Fibroblast of skin of abdomen (primary cell): ENCODE measurements at regions not wholly inside any gene's neighbourhood (a gene's known extent, or its start where the extent isn't known, plus 50 kb on each side); places are given as distances from the start of the nearest gene placed in this dataset.

ENCODE experiments used
- DNase-seq: peaks from one replicate; pipeline ENCODE4 v3.0.0-alpha.2; 2013

DNA sequence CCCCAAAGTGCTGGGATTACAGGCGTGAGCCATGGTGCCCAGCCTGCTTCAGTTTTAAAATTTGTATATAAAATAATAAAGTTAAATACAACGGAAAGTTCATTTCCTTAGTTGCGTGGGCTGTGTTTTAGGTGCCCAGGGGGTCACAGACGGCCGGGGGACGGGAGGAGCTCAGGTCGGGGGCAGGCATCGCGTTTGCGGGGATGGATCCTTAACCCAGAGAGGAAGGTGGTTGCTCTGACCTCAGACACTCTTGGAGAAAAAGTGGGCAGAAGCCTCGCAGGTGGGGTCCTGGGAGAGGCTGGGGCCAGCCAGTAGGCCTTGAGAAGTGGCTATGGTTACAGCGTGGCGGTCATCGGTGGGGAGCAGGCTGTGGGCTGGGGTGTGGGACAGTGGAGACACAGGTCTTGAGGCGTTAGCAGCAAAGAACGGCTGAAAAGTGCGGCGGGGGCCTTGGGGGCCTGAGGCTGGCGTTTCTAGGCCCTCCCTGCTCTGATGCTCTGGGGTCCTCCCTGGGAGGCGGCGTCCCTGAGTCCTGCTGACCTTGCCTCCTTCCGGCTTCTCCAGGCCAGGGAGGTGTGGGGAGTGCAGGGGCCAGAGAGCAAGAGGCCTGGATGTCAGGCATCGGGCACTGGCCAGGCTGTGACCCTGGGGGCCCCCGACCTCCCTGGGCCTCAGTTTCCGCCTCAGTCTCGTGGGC is 54.4 kb downstream of the UNCX start:
- no peak for DNase-seq

DNA sequence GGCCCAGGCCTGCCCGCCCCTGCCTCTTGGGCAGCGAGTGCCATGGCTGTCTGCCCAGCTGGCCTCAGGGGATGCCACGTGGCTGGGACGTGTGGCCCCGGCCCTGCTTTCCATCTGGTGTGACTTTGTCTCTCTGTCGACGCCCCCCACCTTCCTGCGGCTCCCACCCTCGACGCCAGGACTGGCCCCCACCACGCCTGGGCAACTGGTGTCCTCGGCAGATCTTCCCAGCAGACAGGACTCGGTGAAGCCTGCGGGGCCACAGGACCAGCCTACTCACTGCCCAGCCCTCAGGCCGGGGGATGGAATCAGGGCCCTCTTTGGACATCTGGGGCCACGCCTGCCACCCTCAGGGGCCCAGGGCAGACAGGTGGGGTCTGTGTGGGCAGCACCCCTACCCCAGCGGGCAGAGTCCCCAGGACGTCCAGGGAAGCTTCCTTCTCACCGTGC is 55.1 kb downstream of the UNCX start:
- no peak for DNase-seq

DNA sequence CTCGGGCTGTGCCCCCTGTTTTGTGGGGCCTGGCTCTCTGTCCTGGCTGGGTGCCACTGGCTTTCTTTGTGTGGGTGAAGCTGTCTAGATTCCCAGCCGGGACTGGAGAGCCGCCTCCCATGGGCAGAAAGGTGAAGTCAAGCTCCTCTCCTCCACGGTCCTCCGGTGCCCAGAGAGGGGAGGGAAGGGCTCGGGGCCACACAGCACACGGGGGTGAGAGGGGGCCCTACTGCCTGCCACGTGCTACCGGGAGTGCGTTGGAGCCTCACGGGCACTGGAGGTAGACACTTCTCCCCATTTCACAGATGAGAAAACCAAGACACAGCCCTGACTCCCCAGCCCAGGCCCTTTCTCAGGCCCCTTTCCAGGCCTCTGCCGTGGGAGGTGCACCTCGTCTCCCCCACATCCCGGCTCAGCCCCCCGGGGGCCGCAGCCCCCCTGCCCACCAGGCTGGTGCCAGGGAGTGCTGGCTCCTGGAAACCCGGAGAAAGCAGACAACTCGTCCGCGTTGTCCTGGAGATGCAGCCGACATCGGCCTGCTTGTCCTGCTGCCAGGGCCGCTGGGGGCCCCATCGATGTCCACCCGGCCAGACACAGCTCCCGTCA is 55.8 kb downstream of the UNCX start:
- no peak for DNase-seq

DNA sequence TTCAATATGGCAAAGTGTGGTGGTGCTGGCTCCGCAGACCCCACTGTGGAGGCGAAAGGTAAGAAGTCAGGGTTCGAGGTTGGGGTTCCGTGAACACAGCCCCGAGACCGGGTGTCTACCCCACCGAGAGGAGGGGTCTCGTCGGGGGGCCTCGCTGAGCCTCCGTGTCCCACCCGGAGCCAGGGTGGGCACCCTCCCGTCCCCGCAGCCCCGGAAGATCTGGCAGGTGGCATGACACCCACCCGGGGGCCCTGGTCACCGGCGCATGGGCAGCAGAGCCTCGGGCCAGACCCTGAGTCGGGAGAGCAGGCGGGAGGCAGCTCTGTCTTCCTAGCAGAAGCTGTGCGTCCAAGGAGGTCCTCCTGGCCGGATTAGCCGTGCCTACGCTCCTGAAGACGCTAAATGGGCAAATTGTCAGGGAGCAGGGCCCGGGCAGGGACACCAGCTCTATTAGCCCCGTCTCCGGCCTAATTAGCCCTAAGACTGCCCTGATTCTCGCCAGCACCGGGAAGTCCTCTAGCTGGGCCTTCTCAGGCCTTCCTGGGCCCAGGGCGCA is 56.4 kb downstream of the UNCX start:
- no peak for DNase-seq

DNA sequence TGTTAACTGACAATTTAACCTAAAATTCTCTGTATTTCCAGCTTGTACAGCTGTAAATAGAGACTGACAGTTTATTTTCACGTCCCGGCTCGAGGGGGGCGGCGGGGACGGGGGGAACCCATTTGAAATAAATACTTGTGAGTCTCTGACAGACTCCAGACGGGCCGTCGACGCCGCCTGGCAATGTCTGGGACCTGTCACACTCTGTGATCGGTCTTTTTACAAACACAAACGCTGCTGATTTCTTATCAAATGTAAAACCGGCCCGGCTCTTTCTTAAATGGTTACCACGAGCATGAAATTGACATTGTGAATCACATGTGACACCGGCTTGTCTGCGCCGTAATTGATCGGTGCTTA is 57.0 kb downstream of the UNCX start:
- DNase-seq, result no peak

DNA sequence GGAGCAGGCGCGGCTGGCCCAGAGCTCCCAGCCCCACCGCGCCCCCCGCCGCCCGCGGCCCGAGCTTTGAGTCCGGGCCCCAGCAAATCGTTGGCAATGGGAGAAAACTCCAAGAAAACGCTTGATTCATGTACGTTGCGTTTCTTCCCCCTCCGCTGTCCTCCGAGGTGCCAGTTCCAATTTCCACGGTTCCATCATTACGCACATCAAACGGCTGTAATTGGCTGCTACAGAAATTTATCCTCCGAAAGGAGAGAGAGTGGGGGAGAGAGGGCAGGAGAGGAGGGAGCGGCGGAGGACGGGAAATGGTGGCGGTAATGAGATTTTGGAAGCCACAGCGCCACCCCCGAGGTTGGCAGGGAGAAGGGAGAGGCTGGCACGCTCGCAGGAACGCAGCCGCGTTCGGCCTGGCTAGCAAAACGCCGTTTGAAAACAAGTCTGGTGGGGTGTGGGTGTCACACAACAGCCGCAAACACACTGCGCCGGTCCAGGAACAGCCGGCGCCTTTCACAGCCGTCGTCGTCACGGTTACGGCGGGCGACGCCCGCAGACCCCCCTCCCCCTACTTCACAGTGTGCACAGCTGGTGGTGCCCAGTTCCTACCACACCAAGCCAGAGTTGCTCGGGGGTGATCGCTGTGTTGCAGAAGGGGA is 57.5 kb downstream of the UNCX start:
- peak; percentile 28 for DNase-seq

DNA sequence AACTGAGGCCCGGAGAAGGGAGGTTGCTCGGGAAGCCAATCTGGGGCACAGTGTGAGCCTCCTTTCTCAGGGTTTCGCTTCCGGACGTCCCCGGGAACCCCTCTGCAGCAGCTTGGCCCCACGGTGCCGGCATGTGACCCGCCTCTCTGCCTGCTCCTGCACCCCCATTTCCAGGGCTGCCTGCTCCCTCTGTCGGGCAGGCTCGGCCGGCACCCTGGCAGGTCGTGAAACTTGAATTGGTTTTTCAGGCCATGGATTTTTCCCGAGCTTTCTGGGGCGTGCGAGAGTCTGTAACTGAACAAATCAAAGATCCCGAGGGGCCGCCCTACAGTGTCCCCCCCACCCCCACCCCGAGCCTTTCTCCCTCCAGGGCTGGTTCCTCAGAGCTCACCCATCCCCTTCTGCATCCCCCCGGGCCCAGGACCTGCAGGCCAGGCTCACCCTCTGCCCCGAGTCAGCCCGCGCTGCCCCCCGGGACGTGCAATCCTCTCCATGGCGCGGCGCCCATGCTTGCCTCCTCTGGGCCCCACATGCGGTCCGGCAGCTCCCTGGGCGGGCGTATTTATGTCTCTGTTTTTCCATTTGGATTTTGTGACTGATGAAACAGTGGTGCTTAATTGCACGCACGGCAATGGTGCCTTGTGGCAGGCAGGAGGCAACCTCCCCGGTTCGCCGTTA is 58.1 kb downstream of the UNCX start:
- DNase-seq, result peak; percentile 66

DNA sequence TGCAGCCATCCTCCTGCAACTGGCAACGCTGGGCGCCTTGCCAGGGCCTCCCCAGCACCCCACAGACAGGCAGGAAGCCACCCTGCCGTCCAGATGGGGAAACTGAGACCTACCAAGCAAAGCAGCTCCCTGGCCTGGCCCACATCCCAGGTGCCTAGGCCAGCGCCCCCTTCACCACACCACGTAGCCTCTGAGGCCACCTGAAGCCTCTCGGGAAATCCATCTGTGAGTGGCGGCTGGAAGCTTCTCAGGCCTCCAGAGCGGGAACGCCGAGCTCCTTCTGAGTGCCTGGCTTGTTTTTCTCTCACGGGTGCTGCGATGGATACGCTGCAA is 58.7 kb downstream of the UNCX start:
- no peak for DNase-seq

DNA sequence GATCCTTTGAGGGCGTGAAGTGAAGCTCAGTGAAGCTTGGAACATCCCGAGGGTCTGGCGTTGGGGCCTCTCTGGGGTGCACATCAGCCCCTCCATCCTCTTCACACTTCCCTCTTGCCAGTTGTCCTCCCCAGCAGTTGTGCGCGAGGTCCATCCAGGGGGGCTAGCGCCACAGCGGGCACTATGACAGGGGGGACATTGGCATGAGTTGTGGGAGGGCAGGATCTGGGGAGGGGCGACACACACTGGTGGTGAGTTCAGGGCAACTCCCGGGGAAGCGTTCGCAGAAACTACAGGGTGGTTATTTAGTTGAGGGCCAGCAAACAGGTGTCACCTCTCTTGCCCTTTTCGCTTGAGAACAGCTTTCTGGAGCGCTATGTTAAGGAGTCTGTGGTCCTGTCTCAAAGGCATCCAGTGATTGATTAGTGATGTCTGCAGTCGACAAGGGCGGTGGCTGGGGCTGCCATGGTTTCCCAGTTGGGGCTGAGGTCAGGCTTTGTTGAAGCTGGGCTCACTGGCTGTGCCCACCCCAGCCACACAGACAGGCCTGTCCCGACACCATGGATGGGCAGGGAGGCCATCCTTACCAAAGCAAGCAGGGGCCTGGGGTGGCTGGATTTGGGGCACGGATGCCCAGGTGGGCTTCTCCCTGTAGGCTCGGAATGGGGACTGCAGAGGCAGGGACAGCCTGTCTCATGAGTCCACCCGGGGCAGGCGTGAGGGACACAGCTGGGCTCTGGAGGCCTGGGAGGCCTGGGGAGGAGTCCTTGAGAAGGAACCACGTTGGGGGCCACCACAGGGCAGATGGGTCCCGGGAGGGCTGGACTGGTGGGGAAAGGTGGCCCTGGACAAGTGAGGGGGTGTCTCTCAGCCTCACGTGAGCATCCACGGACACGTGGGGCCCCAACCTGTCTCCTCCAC is 59.4 kb downstream of the UNCX start:
- no peak for DNase-seq

DNA sequence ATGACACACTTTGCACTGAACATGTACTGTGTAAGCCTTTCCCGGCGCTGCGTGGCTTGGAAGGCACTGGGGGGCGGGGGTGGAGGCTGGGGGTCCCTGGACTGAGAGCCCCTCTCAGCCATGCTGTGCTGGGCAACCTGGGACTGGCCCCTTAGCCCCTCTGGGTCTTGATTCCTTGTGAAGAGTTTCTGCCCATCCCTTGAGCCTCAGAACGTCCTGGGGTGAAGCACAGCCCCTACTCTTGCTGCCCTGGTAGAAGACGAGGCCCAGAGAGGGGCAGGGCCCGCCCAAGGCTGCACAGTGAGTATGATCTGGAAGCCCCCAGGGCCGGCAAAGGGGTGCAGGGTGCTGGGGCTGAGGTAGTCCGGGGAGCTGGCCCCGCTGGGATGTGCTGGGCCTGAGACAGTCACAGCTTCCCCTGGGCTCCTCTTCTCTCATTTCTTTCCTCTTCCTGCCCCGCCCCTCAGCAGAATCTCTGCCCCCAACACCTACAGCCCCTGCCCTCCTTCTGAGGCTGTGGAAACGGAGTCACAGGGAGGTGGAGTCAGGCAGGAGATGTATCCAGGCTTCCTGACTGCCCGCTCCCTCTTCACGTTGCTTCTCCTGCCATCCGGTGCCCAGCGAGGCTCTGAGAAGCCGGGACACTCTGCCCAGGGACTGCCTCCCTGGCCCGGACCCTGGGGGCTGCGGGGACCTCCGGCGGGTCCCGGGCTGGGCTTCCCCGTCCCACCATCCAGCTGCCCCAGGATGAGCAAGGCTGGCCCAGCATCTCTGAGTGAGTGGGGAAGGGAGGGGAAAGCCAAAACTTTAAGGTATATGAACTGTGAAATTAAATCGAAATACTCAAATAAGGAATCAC is 60.5 kb downstream of the UNCX start:
- no peak for DNase-seq

DNA sequence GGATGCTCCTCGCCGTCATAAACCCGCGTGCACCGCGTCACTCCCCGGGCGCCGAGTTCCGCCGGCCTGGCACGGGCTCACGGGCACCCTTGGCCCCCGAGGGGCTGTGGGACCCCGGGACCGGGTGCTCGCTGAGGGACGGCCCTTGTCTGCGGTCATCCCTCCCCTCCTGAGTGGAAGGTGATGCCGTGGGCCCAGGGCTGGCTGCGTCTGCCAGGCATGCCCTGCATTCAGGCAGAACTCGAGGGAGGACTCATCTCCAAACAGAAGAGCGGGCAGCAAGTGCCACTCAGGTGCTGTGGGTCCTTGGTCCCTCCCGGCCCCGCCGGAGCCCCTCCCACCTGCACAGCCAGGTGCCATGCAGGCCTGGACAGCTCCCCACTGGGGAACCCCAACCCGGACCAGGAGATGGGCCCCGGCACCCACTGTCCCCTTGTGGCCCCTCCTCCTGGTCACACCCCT is 61.3 kb downstream of the UNCX start:
- no peak for DNase-seq

DNA sequence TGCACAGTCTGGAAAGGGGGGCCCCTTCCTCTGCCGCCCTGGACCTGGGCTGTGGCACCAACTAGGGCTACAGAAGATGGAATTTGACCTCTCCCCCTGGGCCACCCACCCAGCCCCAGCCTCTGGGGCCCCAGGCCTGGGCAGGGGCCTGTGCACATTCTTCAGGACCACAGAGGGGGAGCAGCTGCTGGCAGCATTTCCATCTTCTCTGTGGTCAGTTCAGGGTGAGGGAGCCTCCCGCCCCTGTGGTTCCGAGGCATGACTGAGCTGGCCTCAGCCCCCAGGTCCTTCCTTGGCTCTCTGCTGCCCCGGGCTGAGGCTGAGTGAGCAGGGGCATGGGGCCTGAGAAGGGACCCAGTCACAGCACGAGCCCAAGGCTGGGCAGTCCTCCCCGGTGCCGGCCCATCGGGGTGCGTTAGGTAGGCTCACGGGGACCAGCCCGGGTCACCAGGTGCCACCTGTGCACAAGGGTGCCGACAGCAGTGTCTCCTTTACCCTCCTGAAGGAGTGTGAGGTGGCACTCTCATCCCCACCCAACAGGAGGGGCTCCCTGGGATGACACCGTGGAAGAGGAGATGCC is 63.2 kb downstream of the UNCX start:
- no peak for DNase-seq

DNA sequence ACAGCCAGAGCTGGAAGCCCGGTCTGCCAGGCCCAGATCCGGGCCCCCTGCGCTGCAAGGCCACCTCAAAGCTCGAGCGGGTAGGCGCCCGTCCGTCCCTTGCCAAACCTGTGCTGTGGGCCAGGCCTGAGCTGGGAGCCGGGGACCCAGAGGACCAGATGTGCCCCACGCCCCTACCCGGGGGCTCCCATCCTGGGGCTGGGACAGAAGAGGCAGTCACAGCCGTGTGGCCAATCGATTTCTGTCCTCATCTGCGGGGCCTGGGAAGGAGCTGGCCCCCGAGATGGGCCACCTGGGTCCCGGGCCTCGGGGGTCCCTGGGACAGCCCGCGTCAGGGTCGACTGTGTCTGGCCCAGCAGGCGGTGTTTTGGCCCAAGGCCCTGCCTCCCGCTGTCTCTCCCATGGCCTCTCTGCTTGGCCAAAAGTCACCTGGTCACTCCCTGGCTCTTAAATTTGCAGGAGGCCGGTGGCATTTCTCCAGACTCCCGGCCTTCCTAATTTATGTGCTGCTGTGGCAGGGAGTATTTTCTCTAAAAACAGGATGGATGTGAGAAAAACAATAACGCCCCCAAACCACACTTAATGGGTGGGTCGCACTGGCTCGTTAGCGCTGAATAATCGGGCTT is 63.8 kb downstream of the UNCX start:
- DNase-seq, result no peak

DNA sequence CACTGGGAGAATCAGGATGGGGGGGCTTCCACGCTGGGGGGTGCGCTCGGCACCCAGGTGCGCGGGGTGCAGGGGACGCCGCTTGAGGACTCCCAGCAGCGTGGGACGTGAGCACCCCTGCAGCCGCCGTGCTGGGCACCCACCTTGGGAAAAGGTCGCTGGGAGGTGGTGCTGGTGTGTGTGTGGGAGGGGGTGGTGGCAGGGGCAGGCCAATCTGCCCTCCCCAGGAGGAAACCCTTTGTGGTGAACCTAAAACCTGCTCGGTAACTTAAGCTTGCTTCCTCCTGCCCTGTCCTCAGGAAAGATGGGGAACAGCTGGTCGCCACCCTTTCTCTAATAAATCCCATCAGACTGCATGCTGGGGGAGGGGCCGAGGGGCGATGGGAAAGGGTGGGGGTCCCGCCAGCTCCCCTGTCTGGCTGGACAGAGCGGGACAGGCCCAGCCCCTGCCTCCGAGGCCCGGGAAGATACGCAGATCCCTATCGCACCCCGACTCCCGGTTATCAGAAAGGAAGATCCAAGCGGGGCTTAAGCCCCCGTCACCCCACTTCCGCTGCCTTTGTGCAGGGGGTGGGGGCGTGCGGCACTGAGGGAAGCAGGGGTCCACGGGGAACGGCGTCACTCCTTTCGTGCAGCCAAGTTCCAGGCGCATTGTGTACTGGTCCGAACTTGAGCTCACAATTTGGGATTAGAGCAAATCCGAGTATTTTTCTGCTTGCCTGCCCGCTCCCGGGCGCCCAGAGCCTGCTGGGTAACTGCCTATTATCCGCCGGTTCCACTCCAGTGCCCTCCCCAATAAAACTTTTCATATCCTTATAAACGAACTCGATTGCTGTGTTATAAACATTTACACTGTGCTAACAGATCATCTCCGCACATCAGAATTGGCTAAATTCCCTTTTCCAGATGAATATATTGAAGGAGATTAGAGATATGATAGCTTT is 64.6 kb downstream of the UNCX start:
- no peak for DNase-seq

DNA sequence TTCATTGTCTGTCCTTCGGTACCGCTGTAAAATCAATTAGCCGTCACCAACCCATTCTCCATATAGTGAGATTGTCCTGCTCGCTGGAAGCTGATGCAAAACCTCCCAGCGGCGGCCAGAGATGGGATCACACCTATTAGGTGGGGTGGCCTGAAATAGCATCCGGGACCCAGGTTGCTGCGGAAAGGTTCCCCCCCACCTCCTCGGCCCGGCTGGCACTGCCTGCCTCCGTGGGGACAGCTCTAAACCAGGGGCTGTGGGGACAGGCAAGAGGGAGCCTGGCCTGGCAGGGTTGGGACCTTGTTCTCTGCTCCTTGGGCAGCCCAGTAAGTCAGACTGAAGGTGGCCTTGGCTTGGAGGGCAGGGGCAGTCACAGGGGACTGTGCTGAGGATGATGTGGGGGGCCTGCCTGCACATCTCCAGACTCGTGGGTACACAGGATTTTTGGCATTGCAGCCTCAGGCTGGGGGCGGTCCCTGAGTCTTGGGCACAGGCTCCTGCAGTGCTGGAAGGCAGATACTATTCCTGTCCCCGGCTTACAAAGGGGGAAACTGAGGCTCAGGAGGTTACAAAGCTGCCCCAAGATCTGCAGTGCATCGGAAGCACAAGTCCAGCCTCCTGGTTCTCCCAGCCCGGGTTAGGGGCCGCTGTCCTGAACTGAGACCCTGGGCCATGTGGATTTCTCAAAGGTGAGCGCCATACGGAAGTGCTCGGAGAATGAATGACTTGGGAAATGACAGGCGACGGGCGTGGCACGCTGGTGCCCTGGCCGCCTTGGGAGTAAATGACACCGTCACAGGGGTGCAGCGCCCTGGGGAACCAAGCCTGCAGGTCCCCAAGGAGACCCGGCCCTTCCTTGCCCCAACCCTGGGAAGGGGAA is 65.6 kb downstream of the UNCX start:
- no peak for DNase-seq

DNA sequence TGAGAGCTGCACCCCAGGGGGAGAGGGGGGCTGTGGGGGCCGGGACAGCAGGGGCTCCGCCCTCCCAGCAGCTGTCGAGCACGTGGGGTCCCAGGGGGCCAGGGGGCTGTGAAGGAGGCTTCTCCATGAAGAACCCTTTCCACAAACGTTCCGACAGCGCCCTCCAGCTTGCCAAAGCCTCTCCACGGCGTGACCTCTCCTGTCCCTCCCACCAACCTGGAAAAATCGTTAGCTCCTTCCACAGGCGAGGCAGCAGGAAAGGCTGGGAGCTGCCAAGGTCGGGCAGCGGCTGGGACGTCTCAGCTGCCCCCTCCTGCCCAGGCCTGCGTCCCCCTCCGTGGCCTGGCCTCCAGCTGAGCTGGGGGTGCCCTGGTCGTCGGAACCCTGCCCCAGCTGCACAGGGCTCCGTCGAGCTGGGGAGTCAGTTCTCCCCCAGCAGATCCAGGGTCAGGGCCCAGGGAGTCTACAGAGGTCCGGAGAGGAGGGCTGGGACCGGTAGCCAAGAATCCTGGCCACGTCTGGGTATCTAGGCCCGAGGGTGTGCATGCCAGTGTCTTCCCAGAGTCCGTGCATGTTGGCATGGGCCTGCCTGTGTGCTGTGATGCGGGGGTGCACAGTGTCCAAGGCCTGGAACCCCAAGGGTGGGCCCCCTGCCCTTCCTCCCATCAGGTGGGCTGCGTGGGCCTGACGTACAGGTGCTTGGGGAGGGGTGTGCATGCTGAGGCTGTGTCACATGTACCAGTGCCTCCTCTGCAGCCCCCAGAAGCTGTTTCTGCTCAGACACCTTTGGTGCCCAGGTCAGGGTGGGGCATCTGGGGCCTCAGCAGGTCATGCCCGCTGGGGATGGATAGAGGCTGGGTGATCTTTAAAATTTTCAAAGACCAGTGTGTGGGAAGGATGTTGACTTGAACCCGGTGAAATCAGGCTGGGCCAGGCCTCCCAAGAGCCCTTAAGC is 66.5 kb downstream of the UNCX start:
- no peak for DNase-seq

DNA sequence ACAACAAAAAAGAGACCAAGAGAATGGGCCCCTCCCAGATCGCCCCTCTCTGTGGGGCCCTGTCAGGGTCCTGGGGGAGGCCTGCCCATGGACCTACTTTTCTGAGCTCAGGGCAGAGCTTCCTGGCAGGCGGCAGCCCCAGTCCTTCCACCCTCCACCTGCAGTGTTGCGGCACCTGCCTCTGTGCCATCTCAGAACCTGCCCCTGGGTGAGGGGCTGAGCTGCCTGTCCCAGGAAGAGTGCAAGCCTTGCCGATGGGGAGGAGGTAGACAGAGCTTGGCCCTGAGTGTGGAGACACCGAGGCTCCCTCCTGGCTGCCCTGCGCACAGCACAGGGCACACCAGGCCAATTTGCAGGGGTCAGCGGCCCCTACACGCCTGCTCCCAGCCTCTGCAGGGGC is 67.5 kb downstream of the UNCX start:
- DNase-seq, result no peak
